ENCODE measurements at regions not wholly inside any gene's neighbourhood (a gene's known extent, or its start where the extent isn't known, plus 50 kb on each side); places are given as distances from the start of the nearest gene placed in this dataset.

- peak; percentile 4 for DNase-seq (ENCODE audit: low read depth, low spot score)
- Mint-ChIP-seq H3K4me1 (peaks cover 51% of the 10 kb centered on the region), H3K27me3 (ENCODE audit: low read depth) (peaks cover 4% of the 10 kb centered on the region), H3K9me3 (no peaks in the 10 kb centered on the region), H3K4me3 (peak overlapping the region; percentile 45), H3K36me3 (ENCODE audit: low read depth) (no peaks in the 10 kb centered on the region), H3K27ac (ENCODE audit: unreplicated experiment) (peak overlapping the region; percentile 91)
- TF ChIP-seq CTCF (conservative IDR thresholded peaks at IDR 0.05): no peak
Observed at GRCh38 chr14:51564460-51564859, 87.2 kb upstream of the FRMD6 start.

- no peak for TF ChIP-seq CTCF (conservative IDR thresholded peaks at IDR 0.05)
- no peak overlapping the region for H3K4me3 Mint-ChIP-seq
- no peaks in the 10 kb centered on the region for H3K36me3 Mint-ChIP-seq (ENCODE audit: low read depth)
- peaks cover 4% of the 10 kb centered on the region for H3K27me3 Mint-ChIP-seq (ENCODE audit: low read depth)
- DNase-seq (ENCODE audit: low read depth, low spot score): no peak
- no peaks in the 10 kb centered on the region for H3K9me3 Mint-ChIP-seq
- peaks cover 51% of the 10 kb centered on the region for H3K4me1 Mint-ChIP-seq
- H3K27ac Mint-ChIP-seq (ENCODE audit: unreplicated experiment): no peak overlapping the region
Observed at GRCh38 chr14:51564986-51565604, 86.6 kb upstream of the FRMD6 start.

GRCh38 chr14:51566831-51567582 is 84.7 kb upstream of the FRMD6 start:
- no peaks in the 10 kb centered on the region for H3K9me3 Mint-ChIP-seq
- no peak overlapping the region for H3K27ac Mint-ChIP-seq (ENCODE audit: unreplicated experiment)
- H3K4me1 Mint-ChIP-seq: peaks cover 39% of the 10 kb centered on the region
- TF ChIP-seq CTCF (conservative IDR thresholded peaks at IDR 0.05): no peak
- no peak for DNase-seq (ENCODE audit: low read depth, low spot score)
- H3K27me3 Mint-ChIP-seq (ENCODE audit: low read depth): peaks cover 8% of the 10 kb centered on the region
- no peak overlapping the region for H3K4me3 Mint-ChIP-seq
- no peaks in the 10 kb centered on the region for H3K36me3 Mint-ChIP-seq (ENCODE audit: low read depth)

GRCh38 chr14:51568366-51568765 is 83.3 kb upstream of the FRMD6 start:
- Mint-ChIP-seq H3K4me3 (no peak overlapping the region), H3K27me3 (ENCODE audit: low read depth) (peaks cover 8% of the 10 kb centered on the region), H3K4me1 (peaks cover 38% of the 10 kb centered on the region), H3K27ac (ENCODE audit: unreplicated experiment) (no peak overlapping the region), H3K9me3 (no peaks in the 10 kb centered on the region), H3K36me3 (ENCODE audit: low read depth) (no peaks in the 10 kb centered on the region)
- DNase-seq (ENCODE audit: low read depth, low spot score): no peak
- no peak for TF ChIP-seq CTCF (conservative IDR thresholded peaks at IDR 0.05)

GRCh38 chr14:51573607-51574006 is 78.1 kb upstream of the FRMD6 start:
- H3K9me3 Mint-ChIP-seq: no peaks in the 10 kb centered on the region
- H3K27me3 Mint-ChIP-seq (ENCODE audit: low read depth): peaks cover 3% of the 10 kb centered on the region
- H3K36me3 Mint-ChIP-seq (ENCODE audit: low read depth): no peaks in the 10 kb centered on the region
- no peak overlapping the region for H3K27ac Mint-ChIP-seq (ENCODE audit: unreplicated experiment)
- peaks cover 36% of the 10 kb centered on the region for H3K4me1 Mint-ChIP-seq
- no peak for DNase-seq (ENCODE audit: low read depth, low spot score)
- H3K4me3 Mint-ChIP-seq: no peak overlapping the region
- TF ChIP-seq CTCF (conservative IDR thresholded peaks at IDR 0.05): no peak

Measured in neural crest cell (in vitro differentiated cells).